ENCODE measurements at regions not wholly inside any gene's neighbourhood (a gene's known extent, or its start where the extent isn't known, plus 50 kb on each side); places are given as distances from the start of the nearest gene placed in this dataset.

GRCh38 chr14:101132588-101132987 is 229.1 kb upstream of the RTL1 start:
- TF ChIP-seq EZH2phosphoT487 (IDR thresholded peaks at IDR 0.05; ENCODE audit: insufficient read depth, low read depth) (no peak), EZH2 (IDR thresholded peaks at IDR 0.05; ENCODE audit: insufficient read depth, poor library complexity, severe bottlenecking) (no peak)
